CD1c-positive myeloid dendritic cell (primary cell): ENCODE measurements at regions not wholly inside any gene's neighbourhood (a gene's known extent, or its start where the extent isn't known, plus 50 kb on each side); places are given as distances from the start of the nearest gene placed in this dataset.
A peak's percentile ranks its signal among the peaks of the same experiment; 100 is the strongest.
"Not testable (repeated sequence)": the region's sequence is repeated elsewhere in the genome, so short reads cannot be mapped to it uniquely, and the experiment has no call there.

Experiments
- DNase-seq: peaks from one replicate; pipeline ENCODE4 v3.0.0-alpha.2; 2016; ENCODE audit errors: extremely low spot score

DNA sequence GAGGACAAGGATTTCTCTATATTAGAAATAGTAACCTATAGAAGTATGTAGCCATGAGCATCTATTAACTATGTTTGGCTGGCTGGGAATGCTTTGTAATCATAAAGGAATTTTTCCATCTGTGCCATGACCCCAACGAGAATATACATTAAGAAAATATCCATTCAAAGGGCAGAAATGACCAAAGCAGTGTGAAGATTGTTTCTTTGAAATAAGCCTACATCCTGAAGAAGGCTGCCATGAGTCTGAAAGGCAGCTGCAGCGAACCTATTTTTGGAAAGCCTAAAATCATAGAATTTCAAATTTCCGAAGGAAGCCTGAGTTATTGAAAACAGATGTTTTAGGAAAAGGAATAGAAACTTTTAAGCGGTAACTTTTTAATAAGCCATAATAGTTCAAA, 244.2 kb upstream of the FOXK1 start:
- no peak for DNase-seq

DNA sequence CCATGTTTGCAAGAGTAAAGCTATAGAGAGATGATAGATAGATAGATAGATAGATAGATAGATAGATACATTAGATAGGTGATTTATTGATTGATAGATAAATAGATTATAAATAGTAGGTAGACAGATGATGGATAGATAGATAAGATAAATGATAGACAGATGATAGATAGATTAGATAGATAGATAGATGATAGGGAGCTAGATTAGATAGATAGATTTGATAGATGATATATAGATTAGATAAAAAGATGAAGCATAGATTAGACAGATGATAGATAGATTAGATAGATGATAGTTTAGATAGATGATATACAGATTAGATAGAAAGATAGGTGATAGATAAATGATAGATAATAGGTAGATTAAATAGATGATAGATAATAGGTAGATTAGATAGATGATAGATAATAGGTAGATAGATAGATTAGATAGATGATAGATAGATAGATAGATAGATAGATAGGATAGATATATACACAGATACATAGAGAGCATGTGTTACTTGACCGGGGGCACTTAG, 243.3 kb upstream of the FOXK1 start:
- no peak for DNase-seq

DNA sequence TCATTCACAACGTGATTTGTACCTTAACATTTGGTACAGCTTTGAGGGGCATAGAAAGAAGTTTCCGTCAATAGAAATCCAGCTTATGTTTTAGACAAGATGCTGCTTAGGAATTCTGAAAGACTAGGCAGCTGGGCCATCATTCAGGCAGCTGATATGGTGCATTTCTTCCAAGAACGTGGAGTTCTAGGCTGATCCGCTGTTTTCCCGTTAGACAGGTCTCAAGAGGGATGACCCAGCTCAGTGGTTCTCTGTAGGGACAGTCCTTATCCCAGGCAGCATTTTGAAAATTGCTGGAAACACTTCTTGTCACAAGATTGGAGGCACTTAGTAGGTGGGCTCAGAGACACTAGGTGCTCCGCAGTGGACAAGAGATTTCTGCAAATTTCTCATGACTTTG, 242.7 kb upstream of the FOXK1 start:
- no peak for DNase-seq

- DNase-seq = no peak
Observed at GRCh38 chr7:4444106-4444505, 238.0 kb upstream of the FOXK1 start.

DNA sequence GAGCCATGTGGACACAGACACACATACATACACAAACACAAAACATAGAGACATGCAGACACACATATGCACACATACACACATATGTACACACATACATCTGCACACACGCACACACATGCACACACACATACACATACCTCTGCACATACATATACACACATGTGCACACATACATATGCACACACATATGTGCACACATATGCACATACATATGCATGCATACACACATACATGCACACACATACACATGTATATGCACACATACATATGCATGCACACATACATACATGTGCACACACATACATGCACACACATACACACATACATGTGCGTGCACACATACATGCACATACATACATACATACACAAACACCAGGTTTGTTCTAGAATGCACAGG, 236.3 kb upstream of the FOXK1 start:
- no peak for DNase-seq

- DNase-seq = no peak
Observed at GRCh38 chr7:4449263-4449662, 232.8 kb upstream of the FOXK1 start.

GRCh38 chr7:4450483-4450882, 231.6 kb upstream of the FOXK1 start:
- DNase-seq = no peak

- no peak for DNase-seq
Observed at GRCh38 chr7:4460597-4460996, 221.5 kb upstream of the FOXK1 start.

GRCh38 chr7:4461531-4461930, 220.6 kb upstream of the FOXK1 start:
- peak; percentile 48 for DNase-seq

DNA sequence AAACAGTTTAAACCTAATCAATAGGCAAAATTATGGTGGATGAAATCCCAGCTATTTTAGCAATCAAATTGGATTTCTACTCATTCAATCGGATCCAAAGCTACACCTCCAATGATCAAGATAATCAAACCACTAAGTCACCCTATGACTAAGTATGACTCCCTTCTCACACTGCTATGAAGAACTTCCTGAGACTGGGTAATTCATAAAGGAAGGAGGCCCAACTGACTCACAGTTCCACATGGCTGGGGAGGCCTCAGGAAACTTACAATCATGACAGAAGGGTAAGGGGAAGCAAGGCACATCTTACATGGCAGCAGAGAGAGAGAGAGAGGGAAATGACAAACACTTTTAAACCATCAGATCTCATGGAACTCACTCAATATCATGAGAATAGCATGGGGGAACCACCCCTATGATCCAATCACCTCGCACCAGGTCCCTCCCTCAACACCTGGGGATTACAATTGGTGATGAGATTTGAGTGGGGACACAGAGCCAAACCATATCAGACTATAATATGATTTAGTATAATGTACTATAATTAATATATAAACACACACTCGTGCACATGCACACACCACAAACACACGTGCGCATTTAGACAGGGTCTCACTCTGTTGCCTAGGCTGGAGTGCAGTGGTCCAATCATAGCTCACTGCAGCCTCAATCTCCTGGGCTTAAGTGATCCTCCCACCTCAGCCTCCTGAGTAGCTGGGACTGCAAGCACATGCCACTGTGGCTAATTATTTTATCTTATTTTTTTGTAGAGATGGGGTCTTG, 213.6 kb upstream of the FOXK1 start:
- no peak for DNase-seq

- no peak for DNase-seq
Observed at GRCh38 chr7:4470246-4470645, 211.8 kb upstream of the FOXK1 start.

GRCh38 chr7:4472728-4473127, 209.4 kb upstream of the FOXK1 start:
- DNase-seq = no peak

- DNase-seq = peak; percentile 36
Observed at GRCh38 chr7:4479367-4480039, 202.6 kb upstream of the FOXK1 start.

DNA sequence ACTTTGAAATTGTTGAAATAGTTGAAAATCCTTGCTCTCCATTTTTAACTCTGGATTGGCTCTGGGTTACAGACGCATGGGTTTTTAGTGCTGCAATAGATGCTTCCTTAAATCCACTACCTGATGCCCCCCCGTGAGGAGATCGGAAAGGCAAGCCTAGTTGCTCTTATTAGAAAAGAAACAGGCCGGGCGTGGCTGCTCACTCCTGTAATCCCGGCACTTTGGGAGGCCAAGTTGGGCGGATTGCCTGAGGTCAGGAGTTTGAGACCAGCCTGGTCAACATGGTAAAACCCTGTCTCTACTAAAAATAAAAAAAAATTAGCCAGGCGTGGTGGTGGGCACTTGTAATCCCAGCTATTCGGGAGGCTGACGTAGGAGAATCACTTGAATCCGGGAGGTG, 202.0 kb upstream of the FOXK1 start:
- DNase-seq = not testable (repeated sequence)

GRCh38 chr7:4483851-4484250, 198.2 kb upstream of the FOXK1 start:
- no peak for DNase-seq

- no peak for DNase-seq
Observed at GRCh38 chr7:4484545-4484944, 197.6 kb upstream of the FOXK1 start.

DNA sequence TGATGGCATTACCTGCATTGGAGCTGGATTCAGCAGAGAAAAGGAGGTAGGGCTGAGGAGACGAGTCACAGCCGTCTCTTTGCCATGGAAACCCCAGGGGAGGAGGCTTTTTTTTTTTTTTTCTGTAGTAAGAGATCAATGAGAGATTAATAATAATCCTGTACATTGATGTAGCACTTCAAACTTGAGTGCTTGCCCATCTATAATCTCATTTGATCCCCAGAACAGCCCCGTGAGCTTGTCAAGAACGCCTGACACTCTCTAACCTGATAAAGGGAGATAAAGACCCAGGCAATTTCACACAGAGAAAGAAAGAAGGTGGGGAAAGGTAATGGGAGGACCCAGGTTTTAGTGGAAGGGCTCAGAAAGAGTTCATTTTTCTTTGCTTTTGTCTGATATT, 195.2 kb upstream of the FOXK1 start:
- no peak for DNase-seq

DNA sequence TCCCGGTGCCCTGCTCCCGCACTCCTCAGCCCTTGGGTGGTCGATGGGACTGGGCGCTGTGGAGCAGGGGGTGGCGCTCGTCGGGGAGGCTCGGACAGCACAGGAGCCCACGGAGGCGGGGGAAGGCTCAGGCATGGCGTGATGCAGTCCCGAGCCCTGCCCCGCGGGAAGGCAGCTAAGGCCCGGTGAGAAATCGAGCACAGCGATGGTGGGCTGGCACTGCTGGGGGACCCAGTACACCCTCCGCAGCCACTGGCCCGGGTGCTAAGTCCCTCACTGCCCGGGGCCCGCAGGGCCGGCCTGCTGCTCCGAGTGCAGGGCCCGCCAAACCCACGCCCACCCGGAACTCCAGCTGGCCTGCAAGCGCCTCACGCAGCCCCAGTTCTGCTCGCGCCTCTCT, 185.2 kb upstream of the FOXK1 start:
- DNase-seq = not testable (repeated sequence)

GRCh38 chr7:4500812-4501211, 181.3 kb upstream of the FOXK1 start:
- DNase-seq = no peak

- DNase-seq = not testable (repeated sequence)
Observed at GRCh38 chr7:4507886-4508285, 174.2 kb upstream of the FOXK1 start.

DNA sequence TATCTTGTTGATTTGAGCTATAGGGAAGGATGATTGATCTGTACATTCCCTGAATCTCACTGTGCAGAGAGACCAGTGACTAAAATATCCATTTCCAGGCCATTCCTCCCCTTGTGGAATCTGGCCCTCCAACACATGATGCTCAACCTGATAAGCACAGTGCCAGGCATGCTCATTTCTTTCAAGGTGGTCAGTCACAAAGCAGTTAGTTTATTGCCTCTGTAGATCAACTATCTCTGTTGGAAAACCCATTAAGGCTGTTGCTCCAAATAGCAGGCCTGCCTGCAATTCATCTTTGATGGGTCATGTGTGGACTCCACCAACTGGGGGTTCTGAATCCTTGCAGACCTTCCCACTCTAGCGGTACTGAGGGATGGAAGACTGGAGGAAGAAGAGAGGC, 168.6 kb upstream of the FOXK1 start:
- no peak for DNase-seq

DNA sequence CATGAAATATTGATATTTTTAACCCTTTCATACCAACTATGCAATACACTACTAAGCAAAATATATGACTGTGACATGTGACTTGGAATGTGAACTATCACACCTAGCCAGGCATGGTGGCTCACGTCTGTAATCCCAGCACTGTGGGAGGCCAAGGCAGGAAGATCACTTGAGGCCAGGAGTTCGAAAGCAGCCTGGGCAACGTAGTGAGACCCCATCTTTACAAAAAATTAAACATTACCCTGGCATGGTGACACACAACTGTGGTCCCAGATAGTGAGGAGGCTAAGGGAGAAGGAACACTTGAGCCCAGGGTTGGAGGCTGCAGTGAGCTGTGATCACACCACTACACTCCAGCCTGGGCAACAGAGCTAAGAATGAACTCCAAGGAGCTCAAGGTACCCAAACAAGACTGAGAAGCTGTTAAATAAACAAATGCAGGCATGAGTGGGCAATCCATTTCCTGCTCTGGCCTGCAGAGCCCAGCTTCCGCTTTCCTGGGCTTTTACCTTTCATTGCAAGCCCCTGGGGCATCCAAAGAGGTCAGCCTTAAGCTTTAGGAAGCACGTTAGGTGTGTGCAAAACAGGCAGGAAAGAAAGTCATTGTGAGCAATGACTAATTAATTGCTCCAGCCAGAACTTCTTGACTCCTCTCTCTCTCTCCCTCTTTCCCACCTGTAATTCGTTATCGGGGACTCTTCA, 162.1 kb upstream of the FOXK1 start:
- no peak for DNase-seq

DNA sequence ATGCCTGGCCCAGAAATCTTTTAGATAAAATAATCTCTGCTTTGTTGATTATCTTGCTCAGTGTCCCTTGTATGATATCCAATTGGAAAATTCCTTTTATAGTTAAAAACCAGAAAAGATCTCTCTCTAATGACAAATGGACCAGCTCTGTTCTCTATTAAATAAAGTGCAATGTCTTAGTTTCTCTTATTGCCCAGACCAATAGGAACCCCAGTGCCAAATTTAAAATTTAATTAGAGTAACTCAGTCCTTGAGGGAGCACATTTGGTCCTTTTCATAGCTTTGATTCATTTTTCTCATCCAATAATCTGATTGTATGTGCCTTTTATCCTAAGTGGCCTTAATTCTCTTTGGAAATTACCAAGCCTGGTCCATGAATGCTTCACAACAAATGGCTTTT, 158.9 kb upstream of the FOXK1 start:
- no peak for DNase-seq
